Suppressor macrophage (primary cell): ENCODE measurements at regions not wholly inside any gene's neighbourhood (a gene's known extent, or its start where the extent isn't known, plus 50 kb on each side); places are given as distances from the start of the nearest gene placed in this dataset.
"Not testable (repeated sequence)": the region's sequence is repeated elsewhere in the genome, so short reads cannot be mapped to it uniquely, and the experiment has no call there.

Source experiments
- DNase-seq, 4 experiments: peaks; one replicate each; pipeline ENCODE4 v3.0.0-alpha.2; 2020 to 2022

DNA sequence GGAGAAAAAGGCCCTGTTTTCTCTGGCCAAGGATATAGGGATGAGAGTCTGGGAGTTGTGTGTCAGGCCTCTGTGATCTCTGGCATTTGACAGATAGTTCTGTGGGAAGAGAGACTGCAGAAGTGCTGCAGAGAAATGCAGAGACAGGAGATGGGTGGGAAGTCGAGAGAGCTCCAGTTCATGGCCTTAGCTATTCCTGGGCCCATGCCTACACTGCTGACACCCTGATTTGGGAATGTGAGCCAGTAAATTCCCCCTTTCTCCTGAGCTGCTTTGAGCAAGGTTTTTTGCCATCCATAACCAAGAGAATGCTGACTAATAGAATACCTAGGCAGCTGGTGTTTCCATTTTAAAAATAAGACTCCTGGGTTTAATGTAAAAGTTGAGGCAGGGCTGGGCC, 59.3 kb downstream of the EBLN2 start:
- DNase-seq: no peak

DNA sequence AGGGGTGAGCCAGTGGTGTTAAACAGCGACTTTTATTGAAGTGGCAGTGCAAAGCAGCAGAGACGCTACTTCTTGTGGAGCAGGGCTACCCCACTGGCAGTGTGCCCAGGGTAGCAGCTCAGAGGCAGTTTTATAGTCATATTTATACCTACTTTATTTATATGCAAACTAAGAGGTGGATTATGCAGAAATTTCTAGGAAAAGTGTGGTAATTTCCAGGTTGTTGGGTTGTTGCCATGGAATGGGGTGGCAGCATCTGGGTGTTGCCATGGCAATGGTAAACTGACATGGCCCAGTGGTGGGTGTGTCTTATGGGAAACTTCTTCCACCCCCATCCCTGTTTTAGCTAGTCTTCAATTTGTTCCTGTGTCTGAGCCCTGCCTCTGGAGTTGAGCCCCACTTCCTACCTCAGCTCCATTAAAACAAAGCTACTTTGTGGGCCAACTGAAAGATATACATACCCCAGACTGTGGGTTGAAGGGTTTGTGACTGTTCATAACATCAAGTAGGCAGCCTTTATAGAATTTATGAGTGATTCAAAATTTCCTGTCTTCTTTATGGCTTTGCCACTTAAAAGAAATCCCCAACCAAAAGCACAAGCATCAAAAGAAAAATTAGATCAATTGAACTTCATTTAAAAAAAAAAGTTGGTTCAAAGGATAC, 60.3 kb downstream of the EBLN2 start:
- DNase-seq: no peak

DNA sequence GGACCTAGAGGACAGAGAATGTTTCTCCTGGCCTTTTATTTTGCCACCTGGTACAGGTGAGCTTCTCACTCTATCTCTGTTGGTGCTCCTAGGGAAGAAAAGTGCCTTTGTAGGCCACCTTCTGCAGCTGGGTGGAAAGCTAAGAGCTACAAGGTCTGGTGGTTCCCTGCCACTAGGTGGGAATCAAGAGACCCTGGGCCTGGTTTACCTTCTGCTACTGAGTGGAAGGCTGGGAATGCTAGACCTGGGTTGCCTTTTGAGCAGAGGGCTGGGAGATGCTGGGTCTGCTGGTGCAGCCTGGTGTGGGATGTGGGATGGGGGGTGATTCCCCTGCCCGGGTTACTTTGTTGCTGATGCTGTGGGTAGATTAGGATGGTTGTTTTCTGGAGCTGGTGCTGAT, 72.6 kb downstream of the EBLN2 start:
- no peak for DNase-seq

DNA sequence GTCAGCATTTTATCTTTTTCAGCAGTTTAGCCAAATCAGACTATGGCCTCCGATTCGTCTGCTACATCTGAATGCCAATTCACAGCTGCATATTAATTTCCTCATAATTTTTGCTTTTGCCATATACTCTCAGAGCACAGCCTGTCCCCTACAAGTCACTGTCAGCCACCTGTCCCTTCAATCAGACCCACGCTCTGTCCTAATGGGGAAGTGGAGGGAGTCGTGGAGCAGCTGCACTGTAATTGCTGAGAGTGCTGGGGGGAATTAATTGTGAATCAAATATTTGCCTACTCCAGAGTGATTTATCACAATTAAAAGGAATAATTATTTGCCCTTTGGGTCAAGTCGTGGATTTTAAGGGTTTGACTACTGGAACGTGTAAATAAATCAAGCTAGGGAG, 75.5 kb downstream of the EBLN2 start:
- no peak for DNase-seq

DNA sequence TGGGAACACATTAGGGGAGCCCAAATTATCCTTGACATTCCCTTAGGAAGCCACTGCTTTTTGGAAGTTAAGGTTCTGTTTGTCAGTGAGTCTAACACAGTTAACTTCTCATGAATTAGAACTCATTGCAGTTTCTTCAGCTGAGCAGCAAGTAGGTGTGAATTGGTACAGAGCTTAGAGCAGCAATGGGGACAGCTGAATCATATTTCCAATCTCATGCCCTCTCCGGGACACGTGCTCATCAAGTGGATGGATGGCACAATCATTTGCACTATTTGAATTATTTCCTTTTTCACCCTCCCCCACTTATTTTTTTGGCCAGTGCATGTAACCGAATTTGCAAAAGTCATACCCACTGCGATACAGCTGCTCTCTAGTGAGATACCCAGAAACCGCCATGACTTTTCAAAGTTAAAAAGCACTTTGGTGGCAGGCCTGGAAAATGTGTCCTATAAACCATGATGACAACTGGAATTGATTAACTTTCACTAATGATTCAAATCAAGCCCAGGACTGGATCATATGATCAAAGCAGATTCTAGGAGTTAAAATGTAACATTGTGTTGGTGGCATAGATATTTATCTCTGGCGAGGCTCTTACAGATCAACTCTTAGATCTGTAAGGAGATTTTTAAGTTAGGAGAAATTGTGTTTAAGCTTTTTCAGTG, 76.4 kb downstream of the EBLN2 start:
- DNase-seq: no peak

DNA sequence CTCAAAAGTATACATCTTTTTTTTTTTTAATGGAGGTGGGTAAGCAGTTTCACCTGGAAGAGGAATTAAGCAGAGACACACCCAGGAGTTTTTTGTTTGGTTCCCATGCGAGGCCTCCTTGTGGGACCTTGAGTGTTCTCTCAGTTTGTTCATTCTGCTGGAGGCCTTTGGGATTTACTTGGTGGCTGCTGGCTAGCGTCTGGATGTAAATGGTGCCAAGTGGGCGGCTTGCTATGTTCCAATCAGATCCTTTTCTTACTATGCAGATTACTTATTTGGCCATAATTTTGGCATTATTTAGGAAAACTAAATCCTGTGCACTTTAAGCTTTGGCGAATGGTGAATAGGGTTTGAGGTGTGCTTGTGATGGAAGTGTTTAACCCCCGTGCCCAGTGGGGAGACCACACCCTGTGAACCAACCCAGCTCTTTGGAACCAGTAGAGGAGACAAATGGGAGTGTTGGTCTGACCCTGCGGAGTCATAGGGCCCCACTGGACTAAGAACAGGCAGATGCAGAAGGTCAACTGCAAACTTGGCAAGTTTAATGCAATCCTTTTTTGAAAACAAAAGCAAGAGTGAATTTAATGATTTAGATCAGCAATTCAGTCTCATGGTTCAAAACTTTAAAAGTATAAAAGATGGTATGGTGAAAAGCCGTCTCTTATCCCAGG, 79.4 kb downstream of the EBLN2 start:
- DNase-seq: no peak

DNA sequence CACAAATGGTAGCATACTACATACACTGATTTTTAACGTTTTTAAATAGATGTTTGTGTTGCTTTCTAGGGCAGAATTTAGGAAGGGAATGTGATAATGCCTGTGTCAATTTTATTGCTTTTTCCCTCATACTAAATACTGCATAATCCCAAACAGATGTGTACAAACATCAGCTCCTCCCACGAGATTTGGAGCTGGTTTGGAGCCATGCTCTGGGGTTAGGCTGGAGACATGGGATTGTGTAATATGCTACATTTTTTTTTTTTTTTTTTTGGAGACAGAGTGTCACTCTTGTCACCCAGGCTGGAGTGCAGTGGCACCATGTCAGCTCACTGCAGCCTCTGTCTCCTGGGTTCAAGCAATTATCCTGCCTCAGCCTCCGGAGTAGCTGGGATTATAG, 80.1 kb downstream of the EBLN2 start:
- DNase-seq: no peak

DNA sequence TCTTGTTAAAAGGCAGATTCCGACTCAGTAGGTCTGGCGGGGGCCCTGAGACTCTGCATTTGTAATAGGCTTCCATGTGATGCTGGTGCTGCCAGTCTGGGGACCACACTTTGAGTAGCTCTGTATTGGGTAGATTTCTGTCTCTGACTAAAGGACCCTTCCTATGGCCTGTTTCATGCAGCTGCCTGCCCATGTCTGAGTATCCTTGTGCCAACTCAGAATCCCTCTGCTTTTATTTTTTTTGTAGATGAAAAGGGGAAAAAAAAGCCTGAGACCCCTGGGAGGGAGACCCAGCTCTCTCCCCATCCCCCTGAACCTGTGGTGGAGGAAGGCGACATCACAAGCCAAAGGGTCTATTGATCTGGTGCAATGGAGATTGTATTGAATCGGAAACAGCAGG, 81.9 kb downstream of the EBLN2 start:
- DNase-seq: no peak

DNA sequence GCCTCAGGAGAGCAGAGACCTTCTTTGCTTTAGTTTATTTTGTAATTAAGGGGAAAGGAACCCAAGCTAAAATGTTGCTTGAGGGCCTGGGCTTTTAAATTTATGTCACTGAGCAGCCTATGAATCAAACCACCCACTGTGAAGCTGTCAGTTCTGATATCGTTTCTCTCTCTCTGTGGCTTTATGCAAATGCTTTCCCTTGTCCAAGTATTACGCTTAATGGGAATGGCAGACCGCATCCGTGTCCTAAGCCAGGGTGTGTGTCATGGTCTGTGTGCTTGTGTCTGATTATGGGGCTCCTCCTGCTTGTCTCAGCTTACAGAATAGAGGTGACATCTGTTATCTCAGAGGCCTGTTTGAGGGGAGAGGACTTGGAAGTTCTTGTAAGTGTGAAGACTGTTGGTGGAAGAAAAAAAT, 82.4 kb downstream of the EBLN2 start:
- no peak for DNase-seq

DNA sequence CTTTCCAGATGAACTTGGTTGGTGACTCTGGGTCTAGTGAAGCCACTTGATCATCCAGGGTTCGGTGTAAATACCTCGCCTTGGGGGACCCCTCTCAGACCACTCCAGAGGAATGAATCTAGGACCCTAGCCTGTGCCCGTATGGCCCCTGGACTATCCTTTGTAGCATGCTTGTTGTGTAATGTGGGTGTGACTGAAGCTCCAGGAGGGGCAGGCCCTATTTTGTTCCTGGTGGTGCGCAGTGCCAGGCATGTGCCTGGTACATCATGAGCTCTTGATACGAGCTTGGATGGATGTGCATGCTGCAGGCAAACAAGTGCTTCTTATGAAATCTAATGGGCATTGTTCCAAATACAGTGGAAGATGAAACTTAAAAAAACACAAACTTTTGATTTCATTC, 82.8 kb downstream of the EBLN2 start:
- DNase-seq: no peak

DNA sequence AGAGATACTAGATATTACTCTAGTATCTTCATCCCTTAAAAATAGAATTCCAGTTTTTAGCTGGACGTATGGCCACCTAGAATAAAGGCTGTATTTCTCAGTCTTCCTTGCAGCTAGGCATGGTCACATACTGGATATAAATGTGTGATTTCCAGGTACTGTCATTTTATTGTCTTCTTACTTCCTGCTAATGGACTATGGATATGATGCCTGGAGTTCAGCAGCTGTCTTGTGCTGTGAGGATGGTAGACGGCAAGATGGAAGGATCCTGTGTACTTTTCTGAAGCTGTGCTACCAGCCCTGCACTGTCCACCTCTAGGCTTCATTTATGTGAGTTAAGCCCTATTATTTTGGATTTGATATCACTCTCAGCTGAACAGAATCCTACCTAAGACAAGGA, 83.4 kb downstream of the EBLN2 start:
- no peak for DNase-seq

DNA sequence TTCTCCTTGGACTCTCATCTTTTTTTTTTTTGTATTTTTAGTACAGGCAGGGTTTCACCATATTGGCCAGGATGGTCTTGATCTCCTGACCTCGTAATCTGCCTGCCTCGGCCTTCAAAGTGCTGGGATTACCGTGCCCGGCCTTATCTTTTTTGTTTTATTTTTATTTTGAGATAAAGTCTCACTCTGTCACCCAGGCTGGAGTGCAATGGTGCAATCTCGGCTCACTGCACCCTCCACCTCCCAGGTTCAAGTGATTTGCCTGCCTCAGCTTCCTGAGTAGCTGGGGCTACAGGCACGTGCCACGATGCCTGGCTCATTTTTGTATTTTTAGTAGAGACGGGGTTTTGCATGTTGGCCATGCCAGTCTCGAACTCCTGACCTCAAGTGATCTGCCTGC, 86.0 kb downstream of the EBLN2 start:
- DNase-seq: not testable (repeated sequence)

DNA sequence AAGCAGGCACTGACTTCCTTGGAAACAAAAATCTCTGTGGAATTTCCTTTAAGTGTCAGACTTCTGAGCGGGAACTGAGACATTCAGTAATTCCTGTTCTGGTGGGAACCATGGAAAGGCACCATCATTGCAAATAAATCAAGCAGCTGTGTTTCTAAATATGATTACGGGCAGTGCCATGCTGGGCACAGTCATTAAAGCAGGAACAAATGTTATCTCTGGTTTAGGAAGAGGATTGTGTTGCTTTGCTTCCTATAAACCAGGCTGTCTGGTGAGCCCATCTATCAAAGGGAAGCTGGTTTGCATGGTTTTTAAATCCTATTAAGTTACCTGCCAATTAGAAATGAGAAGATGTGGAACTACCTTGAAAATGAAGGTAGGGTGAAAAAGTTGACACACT, 86.7 kb downstream of the EBLN2 start:
- no peak for DNase-seq

DNA sequence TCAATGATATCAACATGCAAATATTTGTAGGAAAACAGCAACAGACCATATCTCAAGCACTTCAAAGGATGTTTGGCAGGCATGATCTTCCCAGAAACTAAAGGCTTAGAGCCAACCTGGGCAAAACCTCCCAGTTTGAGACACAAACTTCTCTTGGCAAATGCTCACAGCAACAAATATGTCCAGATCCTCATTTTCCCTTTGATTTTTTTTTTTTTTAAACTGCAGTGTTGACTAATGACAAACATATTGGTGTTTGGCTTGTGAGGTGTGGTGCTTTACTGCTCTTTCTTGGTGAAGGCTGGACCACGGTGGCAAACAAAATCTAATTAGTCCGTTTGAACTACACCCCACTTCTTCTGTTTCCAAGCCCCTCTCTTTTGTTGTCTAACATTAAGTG, 87.2 kb downstream of the EBLN2 start:
- DNase-seq: no peak

DNA sequence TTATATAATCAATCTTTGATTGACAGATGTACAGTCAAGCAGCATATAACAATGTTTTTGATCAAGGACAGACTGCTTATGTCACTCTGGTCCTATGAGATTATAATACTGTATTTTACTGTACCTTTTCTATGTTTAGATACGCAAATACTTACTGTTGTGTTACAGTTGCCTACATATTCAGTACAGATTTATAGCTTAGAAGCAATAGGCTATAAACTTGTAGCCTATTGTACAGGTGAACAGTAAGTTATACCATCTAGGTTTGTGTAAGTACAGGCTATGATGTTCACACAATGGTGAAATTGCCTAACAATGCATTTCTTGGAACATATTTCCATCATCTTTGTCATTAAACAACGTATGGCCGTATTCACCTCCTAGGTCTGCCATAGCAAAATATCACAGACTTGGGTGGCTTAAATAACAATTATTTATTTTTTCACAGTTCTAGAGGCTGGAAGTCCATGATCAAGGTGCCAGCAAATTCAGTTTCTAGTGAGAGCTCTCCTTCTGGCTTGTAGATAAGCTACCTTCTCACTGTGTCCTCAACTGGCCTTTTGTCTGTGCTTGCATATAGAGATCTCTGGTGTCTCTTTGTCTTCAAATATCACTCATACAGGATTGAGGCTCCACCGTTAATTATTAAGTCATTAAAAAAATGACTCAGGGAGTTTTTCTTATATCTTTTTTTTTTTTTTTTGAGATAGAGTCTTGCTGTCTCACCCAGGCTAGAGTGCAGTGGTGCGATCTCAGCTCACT, 89.1 kb downstream of the EBLN2 start:
- no peak for DNase-seq

DNA sequence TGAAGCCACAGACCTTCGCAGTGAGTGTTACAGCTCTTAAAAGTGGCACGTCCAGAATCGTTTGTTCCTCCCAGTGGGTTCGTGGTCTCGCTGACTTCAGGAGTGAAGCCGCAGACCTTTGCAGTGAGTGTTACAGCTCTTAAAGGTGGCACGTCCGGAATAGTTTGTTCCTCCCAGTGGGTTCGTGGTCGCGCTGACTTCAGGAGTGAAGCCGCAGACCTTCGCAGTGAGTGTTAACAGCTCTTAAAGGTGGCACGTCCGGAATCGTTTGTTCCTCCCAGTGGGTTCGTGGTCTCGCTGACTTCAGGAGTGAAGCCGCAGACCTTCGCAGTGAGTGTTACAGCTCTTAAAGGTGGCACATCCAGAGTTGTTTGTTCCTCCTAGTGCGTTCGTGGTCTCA, 91.1 kb downstream of the EBLN2 start:
- not testable (repeated sequence) for DNase-seq

DNA sequence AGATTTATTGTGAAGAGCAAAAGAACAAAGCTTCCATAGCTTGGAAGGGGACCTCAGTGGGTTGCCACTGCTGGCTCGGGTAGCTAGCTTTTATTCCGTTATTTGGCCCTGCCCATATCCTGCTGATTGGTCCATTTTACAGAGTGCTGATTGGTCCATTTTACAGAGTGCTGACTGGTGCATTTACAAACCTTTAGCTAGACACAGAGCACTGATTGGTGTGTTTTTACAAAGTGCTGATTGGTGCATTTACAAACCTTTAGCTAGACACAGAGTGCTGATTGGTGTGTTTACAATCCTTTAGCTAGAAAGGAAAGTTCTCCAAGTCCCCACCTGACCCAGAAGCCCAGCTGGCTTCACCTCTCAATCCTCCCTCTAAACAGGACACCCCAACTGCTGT, 91.6 kb downstream of the EBLN2 start:
- not testable (repeated sequence) for DNase-seq

DNA sequence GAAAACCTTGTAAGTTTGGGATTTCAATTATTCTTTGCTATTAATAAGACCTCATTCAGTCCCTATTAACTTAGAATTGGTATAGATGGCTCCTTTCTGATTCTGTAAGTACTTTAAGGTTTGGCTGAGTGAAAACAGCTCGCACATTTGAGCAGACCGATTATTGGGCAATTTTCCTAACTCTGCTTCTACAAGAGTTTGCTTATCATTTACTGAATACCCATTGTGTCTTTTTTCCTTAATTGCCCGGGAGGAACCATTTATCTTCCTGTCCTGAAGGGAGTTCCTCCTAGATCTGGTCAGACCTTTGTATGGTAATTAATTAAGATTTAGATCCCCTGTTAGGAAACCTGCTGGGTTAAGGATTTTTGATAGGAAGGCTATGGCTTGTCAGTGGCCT, 92.8 kb downstream of the EBLN2 start:
- DNase-seq: not testable (repeated sequence)

DNA sequence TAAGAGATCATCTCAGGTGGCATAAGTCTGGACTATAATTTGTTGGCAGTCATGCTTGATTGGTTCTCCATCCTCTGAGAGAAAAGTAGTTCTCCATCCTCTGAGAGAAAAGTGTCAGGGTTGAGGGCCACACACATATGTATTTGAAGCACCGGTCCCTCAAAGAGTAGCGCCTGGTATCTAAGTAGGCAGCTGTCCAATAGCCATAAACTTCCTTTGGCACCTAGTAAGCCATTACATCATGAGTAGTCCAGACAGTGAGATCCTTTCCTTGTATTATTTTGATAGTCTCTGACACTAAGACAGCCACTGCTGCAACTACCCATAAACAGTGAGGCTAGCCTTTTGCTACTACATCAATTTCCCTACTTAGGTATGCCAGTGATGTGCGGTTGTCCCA, 94.0 kb downstream of the EBLN2 start:
- not testable (repeated sequence) for DNase-seq

DNA sequence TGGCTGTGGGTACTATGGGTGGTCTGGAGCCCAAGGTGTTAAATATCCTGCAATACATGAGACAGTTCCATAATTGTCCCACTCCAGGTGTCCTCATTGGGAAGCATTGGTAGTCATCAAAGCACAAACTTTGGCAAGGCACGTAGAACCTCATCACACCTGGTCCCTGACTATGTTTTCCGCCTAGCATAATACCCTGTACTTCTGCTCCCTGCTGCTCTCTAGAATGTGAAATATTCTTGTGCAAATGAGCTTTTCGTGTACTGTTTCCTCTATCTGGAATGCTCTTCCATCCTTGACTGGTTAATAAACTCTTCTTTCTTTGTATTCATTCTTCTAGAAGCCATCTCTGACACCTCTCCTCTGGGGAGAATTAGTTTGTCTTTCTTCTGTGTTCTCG, 103.2 kb downstream of the EBLN2 start:
- DNase-seq: no peak

DNA sequence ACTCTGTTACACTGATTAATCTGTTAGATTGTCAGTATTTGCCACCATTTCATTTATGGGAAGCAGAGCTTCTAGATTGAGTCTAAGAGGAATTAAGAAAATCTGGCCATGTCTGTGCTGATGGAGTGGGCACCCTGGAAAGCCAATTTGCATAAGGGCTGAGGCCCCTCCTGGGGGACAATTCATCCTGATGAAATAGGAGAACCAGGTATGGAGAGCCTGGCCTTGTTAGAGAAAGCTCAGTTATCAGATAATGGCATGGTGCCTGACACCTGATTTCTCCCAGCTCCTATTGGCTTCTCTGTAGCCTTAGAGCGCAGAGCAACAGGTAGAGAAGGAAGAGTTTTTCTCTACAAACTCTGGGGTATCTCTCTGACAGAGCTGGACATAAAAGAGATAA, 114.2 kb downstream of the EBLN2 start:
- DNase-seq: no peak

DNA sequence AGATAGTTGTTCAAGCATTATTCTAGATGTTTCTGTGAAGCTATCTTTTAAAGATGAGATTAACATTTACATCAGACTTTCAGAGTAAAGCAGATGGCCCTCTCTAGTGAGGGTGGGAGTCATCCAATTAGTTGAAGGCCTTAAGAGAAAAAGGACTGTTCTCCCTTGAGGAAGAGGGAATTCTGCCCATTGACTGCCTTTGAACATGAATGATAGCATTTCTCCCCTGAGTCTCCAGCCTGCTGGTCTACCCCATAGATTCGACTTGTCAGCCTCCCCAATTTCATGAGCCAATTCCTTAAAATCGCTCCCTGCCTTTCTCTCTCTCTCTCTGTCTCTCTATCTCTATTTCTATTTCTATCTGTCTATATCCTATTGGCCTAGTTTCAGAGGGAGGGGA, 115.5 kb downstream of the EBLN2 start:
- DNase-seq: no peak

DNA sequence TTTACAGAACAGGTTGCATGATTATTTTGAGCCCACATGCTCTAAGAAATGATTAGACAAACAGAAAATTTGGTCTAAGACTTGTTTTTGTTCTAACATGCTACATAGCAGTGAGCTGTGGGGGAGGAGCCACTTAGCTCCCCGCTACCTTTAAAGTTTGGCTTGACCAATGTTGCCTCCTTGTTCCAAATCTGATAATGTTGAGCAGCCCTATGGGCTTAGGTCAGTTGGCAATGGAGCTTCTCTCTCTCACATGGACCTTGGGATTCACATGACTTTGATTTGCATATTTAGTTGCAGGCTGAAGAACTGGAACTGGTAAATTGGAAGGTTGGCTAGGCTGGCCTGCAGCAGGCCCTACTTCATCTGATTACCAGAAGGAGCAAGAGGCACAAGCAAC, 116.4 kb downstream of the EBLN2 start:
- DNase-seq: no peak

DNA sequence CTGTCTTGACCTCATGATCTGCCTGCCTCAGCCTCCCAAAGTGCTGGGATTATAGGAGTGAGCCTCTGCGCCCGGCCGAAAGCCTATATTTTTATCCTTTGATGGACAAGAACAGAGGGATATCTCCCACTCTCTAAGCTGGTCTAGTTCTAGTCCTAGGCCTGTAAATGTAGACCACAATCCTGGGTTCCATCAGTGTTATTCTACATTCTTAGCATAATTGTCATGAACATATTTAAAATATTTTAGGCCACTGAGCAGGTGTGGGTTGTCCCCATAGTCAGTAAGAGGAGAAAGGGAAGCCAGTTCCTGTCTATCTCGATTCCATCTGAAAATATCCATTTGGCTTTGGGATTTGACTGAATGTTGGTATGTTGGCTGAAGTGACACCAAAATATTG, 118.1 kb downstream of the EBLN2 start:
- no peak for DNase-seq
